Natural killer cell (primary cell): ENCODE measurements at regions not wholly inside any gene's neighbourhood (a gene's known extent, or its start where the extent isn't known, plus 50 kb on each side); places are given as distances from the start of the nearest gene placed in this dataset.
A peak's percentile ranks its signal among the peaks of the same experiment; 100 is the strongest.

Source experiments
- ATAC-seq, 3 donors: fragments of 150-1000 bp in 2 of 3; fragments of 200-7000 bp in 1 of 3; cut with Tn5 transposase; 1 replicate in 1 of 3; 2 replicates in 2 of 3; pipeline ENCODE4 v1.10.0; 2021; ENCODE audit warnings: mild to moderate bottlenecking in 2 of 3, moderate library complexity in 2 of 3
- DNase-seq, 2 donors: peaks; one replicate each; pipeline versions ENCODE4 v3.0.0 to v3.0.0-alpha.2; 2013 to 2021; ENCODE audit warnings: mixed read lengths in 1 of 2
- H3K27ac ChIP-seq: one replicate; pipeline ENCODE4 v1.5.1; 2013; ENCODE audit warnings: mild to moderate bottlenecking, low read length
- H3K27me3 ChIP-seq: one replicate; pipeline ENCODE4 v1.6.1; 2013; ENCODE audit warnings: low read length; ENCODE audit not compliant: control insufficient read depth, insufficient read depth
- H3K36me3 ChIP-seq: one replicate; pipeline ENCODE4 v1.6.1; 2013; ENCODE audit warnings: low read length; ENCODE audit not compliant: control insufficient read depth, insufficient read depth
- H3K4me1 ChIP-seq: one replicate; pipeline ENCODE4 v1.6.1; 2013; ENCODE audit warnings: low read length; ENCODE audit not compliant: control insufficient read depth, insufficient read depth
- H3K4me3 ChIP-seq: one replicate; pipeline ENCODE4 v1.5.1; 2013; ENCODE audit warnings: low read length
- H3K9me3 ChIP-seq: one replicate; pipeline ENCODE4 v1.6.1; 2013; ENCODE audit warnings: low read length; ENCODE audit not compliant: control insufficient read depth, insufficient read depth
- H3K27ac Mint-ChIP-seq, 2 donors: one replicate each; pipeline ENCODE4 v1.8.0; 2022; ENCODE audit warnings: mild to moderate bottlenecking in 2 of 2, mixed read lengths in 2 of 2, moderate library complexity in 1 of 2
- H3K27me3 Mint-ChIP-seq, 2 donors: one replicate each; pipeline ENCODE4 v1.8.0; 2022; ENCODE audit warnings: low read depth in 2 of 2, mixed read lengths in 2 of 2
- H3K36me3 Mint-ChIP-seq: one replicate; pipeline ENCODE4 v1.8.0; 2022; ENCODE audit warnings: mixed read lengths
- H3K4me1 Mint-ChIP-seq, 2 donors: one replicate each; pipeline ENCODE4 v1.8.0; 2022; ENCODE audit warnings: mixed read lengths in 2 of 2
- H3K4me3 Mint-ChIP-seq: one replicate; pipeline ENCODE4 v1.8.0; 2022; ENCODE audit warnings: mild to moderate bottlenecking, moderate library complexity, mixed read lengths
- H3K9me3 Mint-ChIP-seq, 2 donors: one replicate each; pipeline ENCODE4 v1.8.0; 2022; ENCODE audit warnings: mixed read lengths in 2 of 2
- WGBS: methylation state at CpG from one replicate; pipeline ENCODE4 v1.1.7; 2013; ENCODE audit warnings: missing lambda C conversion rate; ENCODE audit not compliant: insufficient coverage; 5-methylcytosine and 5-hydroxymethylcytosine counted together
- intact Hi-C: fragments of 100-400 bp; cut with micrococcal nuclease; formaldehyde crosslinking; loops from one replicate; pipeline ENCODE4 v1.14.2; 2022
- TF ChIP-seq, protein P1 (sequence below): fragments of 200-600 bp; IDR thresholded peaks from one replicate; pipeline ENCODE4 v1.8.0; 2022; ENCODE audit warnings: antibody characterized with exemption

DNA sequence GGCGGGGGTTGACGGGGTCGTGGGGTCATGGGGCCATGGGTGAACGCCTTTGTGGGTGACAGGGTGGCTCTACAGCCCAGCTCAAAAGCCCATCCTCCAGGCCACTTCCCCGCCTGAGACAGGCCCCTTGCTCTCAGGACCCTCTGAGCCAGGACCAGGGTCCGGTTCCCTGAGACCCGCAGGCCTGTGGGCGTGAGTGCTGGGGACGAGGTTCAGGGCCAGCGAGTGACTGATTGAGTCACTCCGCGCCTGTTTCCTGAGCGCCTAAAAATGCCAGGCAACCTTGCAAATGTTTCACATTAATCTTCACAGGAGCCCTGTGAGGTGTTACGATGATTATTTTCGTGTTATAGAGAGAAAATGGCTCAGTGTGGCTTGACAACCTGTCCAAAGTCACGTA lies 97.8 kb downstream of the ZNF674 start:
- Histone ChIP-seq H3K4me1 (peaks cover 18% of the 10 kb centered on the region), H3K27me3 (no peaks in the 10 kb centered on the region), H3K9me3 (no peaks in the 10 kb centered on the region), H3K4me3 (peak overlapping the region; percentile 69), H3K36me3 (peaks cover 6% of the 10 kb centered on the region), H3K27ac (peak overlapping the region; percentile 95)
- TF ChIP-seq, protein P1, sequence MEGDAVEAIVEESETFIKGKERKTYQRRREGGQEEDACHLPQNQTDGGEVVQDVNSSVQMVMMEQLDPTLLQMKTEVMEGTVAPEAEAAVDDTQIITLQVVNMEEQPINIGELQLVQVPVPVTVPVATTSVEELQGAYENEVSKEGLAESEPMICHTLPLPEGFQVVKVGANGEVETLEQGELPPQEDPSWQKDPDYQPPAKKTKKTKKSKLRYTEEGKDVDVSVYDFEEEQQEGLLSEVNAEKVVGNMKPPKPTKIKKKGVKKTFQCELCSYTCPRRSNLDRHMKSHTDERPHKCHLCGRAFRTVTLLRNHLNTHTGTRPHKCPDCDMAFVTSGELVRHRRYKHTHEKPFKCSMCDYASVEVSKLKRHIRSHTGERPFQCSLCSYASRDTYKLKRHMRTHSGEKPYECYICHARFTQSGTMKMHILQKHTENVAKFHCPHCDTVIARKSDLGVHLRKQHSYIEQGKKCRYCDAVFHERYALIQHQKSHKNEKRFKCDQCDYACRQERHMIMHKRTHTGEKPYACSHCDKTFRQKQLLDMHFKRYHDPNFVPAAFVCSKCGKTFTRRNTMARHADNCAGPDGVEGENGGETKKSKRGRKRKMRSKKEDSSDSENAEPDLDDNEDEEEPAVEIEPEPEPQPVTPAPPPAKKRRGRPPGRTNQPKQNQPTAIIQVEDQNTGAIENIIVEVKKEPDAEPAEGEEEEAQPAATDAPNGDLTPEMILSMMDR = no peak
- peaks cover 4 to 5% of the 10 kb centered on the region in 2 donors for H3K4me1 Mint-ChIP-seq
- DNase-seq (no peak), ATAC-seq (peak; percentile 60 to 71 (median 70))
- peak overlapping the region; percentile 80 for H3K4me3 Mint-ChIP-seq
- H3K9me3 Mint-ChIP-seq = no peaks in the 10 kb centered on the region
- under 1% methylated on average over 9 of the region's 16 CpGs for WGBS
- intact Hi-C loops = loop anchor here (1.0 kb wide), 3 partner anchors 16 to 125 kb away; partner anchors contain the start of gene ZNF674
- H3K27me3 Mint-ChIP-seq = no peaks in the 10 kb centered on the region
- peak overlapping the region; percentile 87 to 91 for H3K27ac Mint-ChIP-seq
- H3K36me3 Mint-ChIP-seq = no peaks in the 10 kb centered on the region

DNA sequence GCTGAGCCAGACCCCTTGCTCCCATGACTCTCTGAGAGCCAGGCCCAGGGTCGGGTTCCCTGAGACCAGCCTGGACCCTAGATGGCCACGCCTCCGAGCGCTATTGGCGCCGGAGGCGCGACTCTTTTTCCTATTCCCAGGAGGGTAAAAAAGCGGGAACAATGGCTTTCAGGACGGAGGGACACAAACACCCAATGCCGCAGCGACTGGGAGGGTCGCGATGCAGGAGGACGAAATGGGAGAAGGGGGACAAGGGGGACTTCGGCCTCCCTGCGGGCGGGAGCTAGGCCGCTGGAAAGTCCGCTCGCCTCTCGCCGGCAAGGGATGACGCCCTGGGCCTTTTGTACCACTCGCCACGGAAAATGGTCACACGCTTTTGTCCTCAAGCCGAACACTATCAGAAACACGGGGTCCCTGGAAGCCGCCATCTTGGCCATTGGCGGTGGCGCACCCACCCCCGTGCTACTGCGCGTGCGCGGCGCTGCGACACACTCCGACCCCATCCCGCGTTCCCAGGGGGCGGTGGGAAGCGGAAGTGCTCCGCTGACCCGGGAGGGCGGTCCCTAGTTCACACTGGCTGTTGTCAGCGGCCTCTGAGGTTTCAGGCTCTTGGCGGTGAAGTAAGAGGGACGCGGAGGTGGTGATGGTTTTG lies 98.4 kb downstream of the ZNF674 start:
- H3K27ac Mint-ChIP-seq = peak overlapping the region; percentile 87 to 91
- peak; percentile 84 to 93 (median 92) for ATAC-seq
- Histone ChIP-seq H3K36me3 (peaks cover 4% of the 10 kb centered on the region), H3K4me3 (peak overlapping the region; percentile 69), H3K4me1 (peaks cover 18% of the 10 kb centered on the region), H3K27ac (peak overlapping the region; percentile 95), H3K27me3 (no peaks in the 10 kb centered on the region), H3K9me3 (no peaks in the 10 kb centered on the region)
- WGBS = under 1% methylated on average over 51 of the region's 51 CpGs
- no peaks in the 10 kb centered on the region for H3K9me3 Mint-ChIP-seq
- H3K4me1 Mint-ChIP-seq = peaks cover 0 to 5% of the 10 kb centered on the region in 2 donors
- intact Hi-C loops = loop anchor here (1.0 kb wide), 3 partner anchors 16 to 125 kb away; partner anchors contain the start of gene ZNF674
- DNase-seq = peak; percentile 80 to 91
- TF ChIP-seq, protein P1 = no peak
- H3K36me3 Mint-ChIP-seq = no peaks in the 10 kb centered on the region
- H3K27me3 Mint-ChIP-seq = no peaks in the 10 kb centered on the region
- H3K4me3 Mint-ChIP-seq = peak overlapping the region; percentile 80

DNA sequence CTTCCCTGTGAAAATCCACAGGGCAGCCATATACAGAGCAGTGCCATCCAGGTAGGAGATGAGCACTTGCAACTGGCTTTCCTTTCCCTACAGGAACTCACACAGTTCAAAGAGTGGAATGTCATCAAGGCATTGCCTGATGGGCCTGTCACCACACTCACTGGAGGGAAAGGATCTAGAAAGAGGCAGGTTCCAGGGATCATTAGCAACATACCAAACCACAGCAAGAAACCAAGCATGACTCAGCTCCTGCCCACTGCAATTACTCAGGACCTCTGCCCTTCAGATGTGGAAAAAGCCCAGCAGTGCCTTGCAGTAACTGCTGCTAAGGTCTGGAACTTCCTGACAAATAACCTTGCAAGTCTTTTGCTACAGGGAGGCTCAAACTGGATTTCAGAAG lies 101.2 kb downstream of the ZNF674 start:
- H3K9me3 Mint-ChIP-seq = no peaks in the 10 kb centered on the region
- no peaks in the 10 kb centered on the region for H3K27me3 Mint-ChIP-seq
- H3K4me3 Mint-ChIP-seq = no peak overlapping the region
- H3K27ac Mint-ChIP-seq = no peak overlapping the region
- Histone ChIP-seq H3K9me3 (no peaks in the 10 kb centered on the region), H3K27ac (no peak overlapping the region), H3K36me3 (no peaks in the 10 kb centered on the region), H3K4me1 (peaks cover 18% of the 10 kb centered on the region), H3K4me3 (no peak overlapping the region), H3K27me3 (no peaks in the 10 kb centered on the region)
- intact Hi-C loops = no loop called here
- DNase-seq (no peak), ATAC-seq (no peak)
- H3K4me1 Mint-ChIP-seq = peaks cover 0 to 5% of the 10 kb centered on the region in 2 donors
- no peaks in the 10 kb centered on the region for H3K36me3 Mint-ChIP-seq
- TF ChIP-seq, protein P1 = no peak

DNA sequence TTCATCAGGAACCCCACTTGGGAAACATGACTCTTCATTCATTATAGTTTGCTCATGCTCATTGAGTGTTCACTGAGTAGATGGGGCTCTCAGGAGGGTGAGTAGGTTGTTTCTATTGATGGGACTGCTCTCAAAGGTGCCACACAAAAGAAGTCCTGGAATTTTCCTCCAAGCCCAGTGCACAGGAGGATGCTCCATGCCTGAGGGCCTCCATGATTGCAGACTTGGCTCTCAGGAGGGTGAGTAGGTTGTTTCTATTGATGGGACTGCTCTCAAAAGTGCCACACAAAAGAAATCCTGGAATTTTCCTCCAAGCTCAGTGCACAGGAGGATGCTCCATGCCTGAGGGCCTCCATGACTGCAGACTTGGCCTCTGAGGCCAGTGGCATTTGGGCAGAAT lies 108.5 kb downstream of the ZNF674 start:
- no peaks in the 10 kb centered on the region for H3K27me3 ChIP-seq
- no peaks in the 10 kb centered on the region for H3K4me1 Mint-ChIP-seq
- no peak for DNase-seq
- intact Hi-C loops = no loop called here
- no peak overlapping the region for H3K27ac Mint-ChIP-seq
- no peak for ATAC-seq
- H3K36me3 ChIP-seq = no peaks in the 10 kb centered on the region
- H3K4me1 ChIP-seq = no peaks in the 10 kb centered on the region
- no peak overlapping the region for H3K4me3 Mint-ChIP-seq
- peaks cover 0 to 17% of the 10 kb centered on the region in 2 donors for H3K27me3 Mint-ChIP-seq
- TF ChIP-seq, protein P1 = no peak
- H3K27ac ChIP-seq = no peak overlapping the region
- H3K9me3 ChIP-seq = no peaks in the 10 kb centered on the region
- no peaks in the 10 kb centered on the region for H3K9me3 Mint-ChIP-seq
- no peak overlapping the region for H3K4me3 ChIP-seq
- no peaks in the 10 kb centered on the region for H3K36me3 Mint-ChIP-seq
